Activated naive CD4-positive, alpha-beta T cell treated with Interleukin-2 at 50 U/mL for 16 hours (primary cell): ENCODE measurements at regions not wholly inside any gene's neighbourhood (a gene's known extent, or its start where the extent isn't known, plus 50 kb on each side); places are given as distances from the start of the nearest gene placed in this dataset.
"Not testable (repeated sequence)": the region's sequence is repeated elsewhere in the genome, so short reads cannot be mapped to it uniquely, and the experiment has no call there.

Experiments used
- DNase-seq: peaks from one replicate; pipeline ENCODE4 v3.0.0-alpha.2; 2020

- DNase-seq: no peak
Measured at GRCh38 chr11:39462506-39462905, 1996.9 kb downstream of the LRRC4C start.

DNA sequence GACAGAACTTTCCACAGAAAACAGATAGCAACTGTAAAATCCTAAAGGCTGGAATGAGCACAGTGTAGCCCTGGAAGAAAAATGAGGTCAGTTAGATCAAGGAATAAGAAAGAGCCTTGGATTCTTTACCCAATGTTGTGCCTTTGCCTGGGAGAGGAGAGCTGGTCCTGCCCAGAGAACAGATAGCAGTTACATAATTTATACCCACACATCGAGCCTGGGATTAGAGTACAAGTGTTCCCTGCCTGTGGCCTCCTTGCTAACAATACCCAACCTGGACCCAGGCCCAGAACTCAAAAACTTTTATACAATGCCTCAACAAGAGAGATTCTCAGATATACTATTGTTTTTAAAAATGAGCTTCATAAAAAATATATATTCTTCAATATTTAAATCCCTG lies 1998.4 kb downstream of the LRRC4C start:
- DNase-seq: no peak

DNA sequence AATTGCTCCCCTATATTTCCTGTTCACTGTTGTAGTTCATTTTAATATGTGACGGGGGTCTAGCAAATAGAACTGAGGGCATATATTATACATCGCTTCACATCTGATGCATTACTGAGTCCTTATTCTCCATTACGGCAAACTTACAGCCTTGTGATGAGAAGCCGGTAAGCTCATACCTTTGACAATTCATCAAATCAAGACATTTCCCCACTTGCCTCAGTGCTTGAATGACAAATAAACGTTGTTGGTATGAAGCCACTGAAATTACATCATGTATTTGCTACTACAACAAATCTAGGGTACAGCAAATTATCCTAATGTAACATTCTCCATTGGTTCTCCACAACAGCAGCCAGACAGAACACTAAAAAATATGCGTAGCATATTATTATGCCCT lies 1999.8 kb downstream of the LRRC4C start:
- DNase-seq: no peak

DNA sequence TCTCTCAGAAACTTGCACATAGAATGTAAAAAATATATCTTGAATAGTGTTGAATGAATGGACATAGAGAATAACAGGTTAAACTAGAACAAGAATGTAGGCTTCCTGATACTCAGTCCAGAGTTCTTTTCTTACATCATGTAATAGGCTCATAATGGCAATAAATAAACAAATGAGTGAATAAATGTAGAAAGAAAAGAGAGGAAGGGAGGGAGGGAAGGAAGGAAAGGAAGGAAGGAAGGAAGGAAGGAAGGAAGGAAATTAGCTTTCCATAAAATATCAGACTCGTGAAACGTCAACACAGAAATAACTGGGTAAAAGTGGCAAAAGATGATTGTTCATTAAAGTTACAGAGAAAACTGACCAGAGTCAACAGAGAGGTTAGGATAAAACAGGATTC lies 2001.0 kb downstream of the LRRC4C start:
- no peak for DNase-seq

- DNase-seq: no peak
Measured at GRCh38 chr11:39443424-39444022, 2015.9 kb downstream of the LRRC4C start.

DNA sequence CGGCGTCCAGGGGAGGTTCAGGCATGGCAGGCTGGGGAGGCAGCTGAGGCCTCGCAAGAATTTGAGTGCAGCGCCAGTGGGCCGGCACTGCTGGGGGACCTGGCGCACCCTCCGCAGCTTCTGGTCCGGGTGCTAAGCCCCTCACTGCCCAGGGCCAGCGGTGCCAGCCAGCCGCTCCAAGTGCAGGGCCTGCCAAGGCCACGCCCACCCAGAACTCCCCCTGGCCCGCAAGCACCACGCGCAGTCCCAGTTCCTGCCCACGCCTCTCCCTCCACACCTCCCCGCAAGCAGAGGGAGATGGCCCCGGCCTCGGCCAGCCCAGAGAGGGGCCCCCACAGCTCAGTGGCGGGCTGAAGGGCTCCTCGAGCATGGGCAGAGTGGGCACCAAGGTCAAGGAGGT lies 2017.3 kb downstream of the LRRC4C start:
- DNase-seq: no peak

DNA sequence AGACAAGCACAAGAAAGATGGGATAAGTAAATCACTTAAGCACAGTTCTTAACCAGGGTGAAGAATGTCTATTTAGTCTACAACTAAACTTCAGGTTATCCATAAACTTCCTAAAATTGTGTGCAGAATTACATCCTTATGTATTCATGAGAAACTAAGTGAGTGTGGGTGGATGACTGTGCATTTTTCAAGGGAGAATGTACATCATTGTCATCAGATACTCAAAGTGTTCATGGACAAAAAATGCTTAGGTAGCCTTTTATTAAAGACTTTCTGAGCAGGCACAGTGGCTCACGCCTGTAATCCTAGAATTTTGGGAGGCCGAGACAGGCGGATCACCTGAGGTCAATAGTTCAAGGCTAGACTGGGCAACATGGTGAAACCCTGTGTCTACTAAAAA lies 2023.8 kb downstream of the LRRC4C start:
- DNase-seq: no peak

DNA sequence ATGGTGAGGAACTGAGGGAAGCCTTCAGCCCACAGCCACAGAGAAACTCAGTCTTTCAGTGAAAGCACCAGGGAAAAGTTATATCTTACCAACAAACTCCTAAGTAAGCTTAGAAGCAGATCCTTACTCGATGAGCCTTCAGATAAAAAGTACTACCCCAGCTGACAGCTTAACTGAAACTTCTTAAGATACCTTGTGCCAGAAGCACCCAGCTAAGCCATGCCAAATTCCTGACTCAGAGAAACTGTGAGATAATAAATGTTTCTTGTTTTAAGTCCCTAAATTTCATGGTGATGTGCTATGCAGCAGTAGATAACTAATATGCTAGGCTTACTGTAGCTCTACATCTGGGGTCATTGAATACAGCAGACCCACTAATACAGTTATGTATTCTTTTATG lies 2025.0 kb downstream of the LRRC4C start:
- DNase-seq: no peak

GRCh38 chr11:39432929-39433328 lies 2026.5 kb downstream of the LRRC4C start:
- DNase-seq: no peak

DNA sequence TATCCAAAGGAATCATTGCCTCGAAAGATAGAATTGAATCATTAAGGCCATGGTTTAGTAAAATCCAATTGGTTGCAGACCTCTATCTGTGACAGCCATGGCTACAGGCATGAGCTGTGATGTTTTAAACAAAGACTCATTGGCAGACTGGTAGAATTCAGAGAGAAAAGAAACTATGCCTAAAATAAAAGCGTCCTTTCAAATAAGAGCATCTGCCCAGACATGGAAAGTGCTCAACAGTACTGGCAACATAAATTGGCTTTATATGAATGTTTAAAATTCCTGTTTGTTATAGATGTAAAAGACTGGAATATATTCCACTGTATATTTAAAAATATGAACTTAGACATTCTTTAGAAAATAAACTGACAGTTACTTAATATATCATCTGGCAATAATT lies 2034.2 kb downstream of the LRRC4C start:
- no peak for DNase-seq

DNA sequence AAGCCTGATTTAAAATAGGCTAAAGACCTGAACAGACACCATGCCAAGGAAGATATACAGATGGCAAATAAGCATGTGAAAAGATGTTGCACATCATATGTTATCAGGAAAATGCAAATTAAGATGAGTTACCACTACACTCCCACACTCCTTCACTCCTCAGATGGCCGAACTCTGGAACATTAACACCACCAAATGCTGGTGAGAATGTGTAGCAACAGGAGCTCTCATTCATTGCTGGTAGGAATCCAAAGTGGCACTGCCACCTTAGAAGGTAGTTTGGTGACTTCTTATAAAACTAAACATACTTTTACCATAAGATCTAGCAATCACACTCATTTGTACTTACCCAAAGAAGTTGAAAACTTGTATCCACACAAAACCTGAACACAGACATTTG lies 2047.3 kb downstream of the LRRC4C start:
- no peak for DNase-seq

DNA sequence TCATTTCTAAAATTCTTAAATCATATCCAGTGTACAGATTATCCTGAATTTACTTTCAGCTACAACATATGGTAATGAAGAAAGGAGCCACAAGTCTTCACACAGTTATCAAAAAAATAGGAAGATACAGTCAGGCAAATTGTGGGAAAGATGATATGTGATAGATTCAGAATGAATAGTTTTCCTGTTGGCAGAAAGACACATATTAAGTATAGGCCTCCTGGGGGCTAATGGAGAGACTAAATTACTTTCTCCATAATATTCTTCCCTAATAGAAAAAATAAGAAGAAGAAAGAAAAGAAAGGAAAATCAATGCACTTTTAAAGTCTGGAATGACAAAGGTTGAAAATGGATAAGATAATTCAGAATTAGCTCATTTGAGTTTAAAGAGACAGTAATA lies 2073.5 kb downstream of the LRRC4C start:
- DNase-seq: no peak

- no peak for DNase-seq
Measured at GRCh38 chr11:39374963-39375698, 2084.3 kb downstream of the LRRC4C start.

DNA sequence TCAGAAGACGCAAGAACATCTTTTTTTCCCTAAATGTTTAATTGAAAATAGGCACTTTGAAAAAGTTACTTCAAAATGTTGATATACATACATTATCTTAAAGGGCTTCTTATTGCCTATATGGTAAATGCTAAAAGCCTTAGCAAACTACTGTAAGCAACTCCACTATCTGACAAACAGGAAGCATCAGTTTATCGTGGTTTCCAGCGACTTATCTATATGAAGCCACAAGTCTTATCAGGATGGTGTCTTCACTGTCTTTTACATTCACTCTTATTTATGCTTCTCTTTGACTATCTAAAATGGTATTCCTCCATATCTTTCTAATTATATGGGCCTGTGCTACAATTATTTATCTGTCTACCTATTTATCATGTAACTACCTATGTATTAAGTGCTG lies 2091.9 kb downstream of the LRRC4C start:
- DNase-seq: no peak

DNA sequence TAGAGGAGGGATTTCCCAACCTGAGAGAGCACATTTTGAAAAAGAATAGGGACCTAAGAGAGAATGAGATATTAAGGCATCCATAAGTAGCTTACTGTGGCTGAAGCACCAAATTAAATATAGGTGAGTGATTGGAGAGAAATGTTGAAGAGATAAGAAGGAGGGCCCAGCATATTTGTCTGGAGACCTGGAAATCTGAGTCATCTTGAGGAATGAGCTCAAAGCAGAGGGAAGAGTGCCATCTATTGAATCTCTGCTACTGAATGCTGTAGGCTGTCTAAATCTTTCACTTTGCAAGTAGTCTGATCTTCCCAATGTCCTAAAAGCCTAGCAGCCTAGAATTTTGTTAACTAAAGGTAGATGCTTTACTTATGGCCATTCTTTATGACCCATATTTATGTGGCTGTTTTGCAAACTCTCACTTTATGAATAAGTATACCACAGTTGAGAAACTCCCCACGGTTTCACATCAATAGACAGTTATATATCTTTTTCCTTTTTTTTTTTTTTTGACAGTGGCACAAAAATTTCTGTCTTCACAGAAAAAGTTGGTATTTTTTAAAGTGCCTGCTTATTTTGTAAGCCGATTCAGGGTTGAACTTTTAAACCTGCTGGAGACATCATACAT lies 2093.5 kb downstream of the LRRC4C start:
- DNase-seq: no peak

DNA sequence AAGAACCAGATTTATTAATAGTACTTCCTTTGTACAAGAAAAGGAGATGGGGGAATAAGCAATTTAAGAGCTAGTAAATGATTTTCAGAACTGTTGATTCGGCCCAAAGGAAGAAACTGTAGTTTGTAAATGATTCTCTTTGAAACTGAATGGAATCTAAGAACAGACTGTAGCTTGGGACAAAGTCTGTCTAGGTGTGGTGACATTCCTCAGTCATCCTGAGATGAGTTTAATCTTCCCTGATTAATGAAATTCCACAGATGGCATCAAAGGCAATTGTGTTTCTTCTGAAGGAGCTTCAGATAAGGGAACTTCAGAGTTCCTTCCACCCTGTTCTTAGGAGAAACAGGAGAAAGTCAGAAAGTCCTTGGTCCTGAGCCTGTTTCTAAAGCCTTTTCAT lies 2095.9 kb downstream of the LRRC4C start:
- DNase-seq: no peak

DNA sequence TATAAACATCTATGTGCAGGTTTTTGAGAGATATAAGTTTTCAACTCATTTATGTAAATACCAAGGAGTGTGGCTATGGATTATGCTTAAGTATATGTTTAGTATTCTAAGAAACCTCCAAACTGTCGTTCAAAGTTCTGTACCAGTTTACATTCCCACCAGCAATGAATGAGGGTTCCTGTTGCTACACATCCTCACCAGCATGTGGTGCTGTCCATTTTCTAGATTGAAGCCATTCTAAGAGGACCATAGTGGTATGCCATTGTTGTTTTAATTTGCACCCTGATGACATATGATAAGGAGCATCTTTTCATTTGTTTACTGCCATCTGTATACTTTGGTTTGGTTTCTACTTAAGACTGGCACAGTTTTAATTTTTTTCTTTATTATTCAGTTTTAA lies 2097.9 kb downstream of the LRRC4C start:
- no peak for DNase-seq

GRCh38 chr11:39345834-39346442 lies 2113.5 kb downstream of the LRRC4C start:
- DNase-seq: no peak

- DNase-seq: no peak
Measured at GRCh38 chr11:39341461-39341860, 2118.0 kb downstream of the LRRC4C start.

DNA sequence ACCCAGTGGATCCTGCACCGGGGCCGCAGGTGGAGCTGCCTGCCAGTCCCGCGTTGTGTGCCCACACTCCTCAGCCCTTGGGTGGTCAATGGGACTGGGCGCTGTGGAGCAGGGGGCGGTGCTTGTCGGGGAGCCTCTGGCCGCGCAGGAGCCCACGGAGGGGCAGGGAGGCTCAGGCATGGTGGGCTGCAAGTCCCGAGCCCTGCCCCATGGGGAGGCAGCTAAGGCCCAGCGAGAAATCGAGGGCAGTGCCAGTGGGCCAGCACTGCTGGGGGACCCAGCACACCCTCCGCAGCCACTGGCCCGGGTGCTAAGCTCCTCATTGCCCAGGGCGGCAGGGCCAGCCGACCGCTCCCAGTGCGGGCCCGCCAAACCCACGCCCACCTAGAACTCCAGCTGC lies 2126.4 kb downstream of the LRRC4C start:
- DNase-seq: not testable (repeated sequence)

- DNase-seq: no peak
Measured at GRCh38 chr11:39327302-39327701, 2132.2 kb downstream of the LRRC4C start.

- not testable (repeated sequence) for DNase-seq
Measured at GRCh38 chr11:39311888-39312287, 2147.6 kb downstream of the LRRC4C start.

- no peak for DNase-seq
Measured at GRCh38 chr11:39304586-39304985, 2154.9 kb downstream of the LRRC4C start.

GRCh38 chr11:39294648-39295047 lies 2164.8 kb downstream of the LRRC4C start:
- no peak for DNase-seq
